Nephron progenitor cell (in vitro differentiated cells): ENCODE measurements at regions not wholly inside any gene's neighbourhood (a gene's known extent, or its start where the extent isn't known, plus 50 kb on each side); places are given as distances from the start of the nearest gene placed in this dataset.
"Not testable (repeated sequence)": the region's sequence is repeated elsewhere in the genome, so short reads cannot be mapped to it uniquely, and the experiment has no call there.

Experiments
- DNase-seq: peaks from one replicate; pipeline ENCODE4 v3.0.0; 2021
- H3K27ac Mint-ChIP-seq: 2 replicates; pipeline ENCODE4 v1.8.0; 2021; ENCODE audit warnings: mild to moderate bottlenecking, moderate library complexity, mixed read lengths
- H3K27me3 Mint-ChIP-seq: 2 replicates; pipeline ENCODE4 v1.8.0; 2021; ENCODE audit warnings: mild to moderate bottlenecking, low read depth, mixed read lengths; ENCODE audit not compliant: poor library complexity
- H3K36me3 Mint-ChIP-seq: 2 replicates; pipeline ENCODE4 v1.8.0; 2021; ENCODE audit warnings: low read depth, mixed read lengths
- H3K4me1 Mint-ChIP-seq: 2 replicates; pipeline ENCODE4 v1.8.0; 2021; ENCODE audit warnings: mixed read lengths
- H3K4me3 Mint-ChIP-seq: 2 replicates; pipeline ENCODE4 v1.8.0; 2021; ENCODE audit warnings: mild to moderate bottlenecking, moderate library complexity, mixed read lengths
- H3K9me3 Mint-ChIP-seq: 2 replicates; pipeline ENCODE4 v1.8.0; 2021; ENCODE audit warnings: mild to moderate bottlenecking, moderate library complexity, mixed read lengths
- CTCF ChIP-seq: fragments of 200-600 bp; sonication (generic); IDR thresholded peaks from 2 replicates; pipeline ENCODE4 v1.5.0; 2021; ENCODE audit warnings: antibody characterized with exemption

GRCh38 chr4:108426493-108426892 lies 193.9 kb upstream of the RPL34 start:
- Mint-ChIP-seq H3K4me3 (no peak overlapping the region), H3K27me3 (no peaks in the 10 kb centered on the region), H3K9me3 (peaks cover 22% of the 10 kb centered on the region), H3K27ac (no peak overlapping the region), H3K36me3 (no peaks in the 10 kb centered on the region), H3K4me1 (peaks cover 9% of the 10 kb centered on the region)
- TF ChIP-seq CTCF: no peak
- DNase-seq: no peak

- Mint-ChIP-seq H3K9me3 (peaks cover 25% of the 10 kb centered on the region), H3K4me3 (no peak overlapping the region), H3K36me3 (no peaks in the 10 kb centered on the region), H3K27me3 (no peaks in the 10 kb centered on the region), H3K27ac (no peak overlapping the region), H3K4me1 (peaks cover 5% of the 10 kb centered on the region)
- no peak for DNase-seq
- TF ChIP-seq CTCF: no peak
Observed at GRCh38 chr4:108425988-108426387, 194.4 kb upstream of the RPL34 start.

GRCh38 chr4:108417923-108418322 lies 202.5 kb upstream of the RPL34 start:
- no peak overlapping the region for H3K4me3 Mint-ChIP-seq
- H3K27me3 Mint-ChIP-seq: peaks cover 5% of the 10 kb centered on the region
- H3K36me3 Mint-ChIP-seq: no peaks in the 10 kb centered on the region
- H3K27ac Mint-ChIP-seq: no peak overlapping the region
- H3K9me3 Mint-ChIP-seq: peaks cover 15% of the 10 kb centered on the region
- no peaks in the 10 kb centered on the region for H3K4me1 Mint-ChIP-seq
- TF ChIP-seq CTCF: no peak
- no peak for DNase-seq

GRCh38 chr4:108416831-108417230 lies 203.5 kb upstream of the RPL34 start:
- Mint-ChIP-seq H3K4me1 (no peaks in the 10 kb centered on the region), H3K9me3 (peaks cover 6% of the 10 kb centered on the region), H3K36me3 (no peaks in the 10 kb centered on the region), H3K27ac (no peak overlapping the region), H3K4me3 (no peak overlapping the region), H3K27me3 (peaks cover 5% of the 10 kb centered on the region)
- TF ChIP-seq CTCF: no peak
- DNase-seq: no peak

- no peak overlapping the region for H3K27ac Mint-ChIP-seq
- TF ChIP-seq CTCF: no peak
- H3K4me3 Mint-ChIP-seq: no peak overlapping the region
- peaks cover 12% of the 10 kb centered on the region for H3K4me1 Mint-ChIP-seq
- H3K27me3 Mint-ChIP-seq: peaks cover 5% of the 10 kb centered on the region
- no peaks in the 10 kb centered on the region for H3K36me3 Mint-ChIP-seq
- H3K9me3 Mint-ChIP-seq: no peaks in the 10 kb centered on the region
- DNase-seq: no peak
Observed at GRCh38 chr4:108415389-108415788, 205.0 kb upstream of the RPL34 start.

GRCh38 chr4:108411836-108412235 lies 208.5 kb upstream of the RPL34 start:
- DNase-seq: no peak
- H3K4me3 Mint-ChIP-seq: no peak overlapping the region
- TF ChIP-seq CTCF: no peak
- no peaks in the 10 kb centered on the region for H3K36me3 Mint-ChIP-seq
- H3K4me1 Mint-ChIP-seq: peaks cover 12% of the 10 kb centered on the region
- no peak overlapping the region for H3K27ac Mint-ChIP-seq
- peaks cover 13% of the 10 kb centered on the region for H3K9me3 Mint-ChIP-seq
- H3K27me3 Mint-ChIP-seq: no peaks in the 10 kb centered on the region

GRCh38 chr4:108409691-108410090 lies 210.7 kb upstream of the RPL34 start:
- Mint-ChIP-seq H3K4me1 (peaks cover 12% of the 10 kb centered on the region), H3K9me3 (peaks cover 22% of the 10 kb centered on the region)
- H3K27me3 Mint-ChIP-seq, H3K27ac Mint-ChIP-seq, DNase-seq, H3K4me3 Mint-ChIP-seq, H3K36me3 Mint-ChIP-seq: not testable (repeated sequence)
